Lower leg skin (tissue), 4 donors: ENCODE measurements at regions not wholly inside any gene's neighbourhood (a gene's known extent, or its start where the extent isn't known, plus 50 kb on each side); places are given as distances from the start of the nearest gene placed in this dataset.

Experiments
- DNase-seq, 2 donors: peaks; one replicate each; pipeline ENCODE4 v3.0.0-alpha.2; 2019; ENCODE audit warnings: low spot score in 2 of 2
- H3K4me3 ChIP-seq: fragments of 200-600 bp; sonication (generic); 2 replicates; pipeline ENCODE4 v1.5.1; 2017; ENCODE audit warnings: mild to moderate bottlenecking, low read depth; ENCODE audit not compliant: poor library complexity, severe bottlenecking
- POLR2A ChIP-seq, 2 donors: fragments of 450-650 bp; IDR thresholded peaks; one replicate each; pipeline ENCODE4 v1.6.1; 2016 to 2017; ENCODE audit warnings: antibody characterized with exemption in 2 of 2, mild to moderate bottlenecking in 1 of 2, moderate library complexity in 1 of 2
- WGBS, 2 donors: methylation state at CpG; one replicate each; pipeline ENCODE4 v1.1.5; 2018; 5-methylcytosine and 5-hydroxymethylcytosine counted together
- intact Hi-C: fragments of 100-400 bp; cut with DNase I; formaldehyde crosslinking; loops from one replicate; pipeline ENCODE4 v1.15.0; 2023; ENCODE audit warnings: low total_unique reads
- TF ChIP-seq, protein P1 (sequence below), 3 donors: fragments of 450-650 bp; IDR thresholded peaks; one replicate each; pipeline ENCODE4 v1.5.1; 2016; ENCODE audit warnings: antibody characterized with exemption in 3 of 3, mild to moderate bottlenecking in 3 of 3, moderate library complexity in 2 of 3

DNA sequence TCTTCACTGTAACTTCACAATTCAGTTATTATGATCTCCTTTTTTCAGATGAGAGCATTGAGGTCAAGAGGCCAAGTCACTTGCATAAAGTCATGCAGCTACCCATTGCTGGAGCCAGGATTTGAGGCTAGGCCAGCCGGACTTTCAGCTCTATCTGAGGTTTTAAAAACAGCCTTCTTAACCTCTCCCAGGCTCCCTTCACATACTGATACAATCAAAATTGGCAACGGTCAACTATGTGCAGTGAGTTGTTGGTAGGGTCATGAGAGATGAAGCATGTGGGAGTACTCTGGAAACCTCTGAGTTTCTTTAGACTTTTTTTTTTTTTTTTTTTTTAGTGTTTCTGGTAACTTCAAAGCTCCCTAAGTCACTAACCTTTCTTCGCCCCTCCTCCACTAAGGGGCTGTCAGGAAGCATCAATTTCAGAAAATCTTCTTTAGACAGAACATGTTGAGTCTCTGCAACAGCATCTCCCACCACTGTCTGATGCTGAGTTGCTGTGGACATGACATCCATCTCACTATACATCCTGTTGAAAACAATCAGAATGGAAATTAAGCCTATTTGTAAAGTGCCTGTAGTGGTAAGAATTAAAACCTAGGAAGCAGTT lies 201.8 kb downstream of the SIPA1L2 start:
- DNase-seq = no peak
- WGBS, 2 donors = 57 to 63% methylated on average over 3 of the region's 3 CpGs
- H3K4me3 ChIP-seq = no peak overlapping the region
- intact Hi-C loops = no loop called here
- TF ChIP-seq, protein P1, sequence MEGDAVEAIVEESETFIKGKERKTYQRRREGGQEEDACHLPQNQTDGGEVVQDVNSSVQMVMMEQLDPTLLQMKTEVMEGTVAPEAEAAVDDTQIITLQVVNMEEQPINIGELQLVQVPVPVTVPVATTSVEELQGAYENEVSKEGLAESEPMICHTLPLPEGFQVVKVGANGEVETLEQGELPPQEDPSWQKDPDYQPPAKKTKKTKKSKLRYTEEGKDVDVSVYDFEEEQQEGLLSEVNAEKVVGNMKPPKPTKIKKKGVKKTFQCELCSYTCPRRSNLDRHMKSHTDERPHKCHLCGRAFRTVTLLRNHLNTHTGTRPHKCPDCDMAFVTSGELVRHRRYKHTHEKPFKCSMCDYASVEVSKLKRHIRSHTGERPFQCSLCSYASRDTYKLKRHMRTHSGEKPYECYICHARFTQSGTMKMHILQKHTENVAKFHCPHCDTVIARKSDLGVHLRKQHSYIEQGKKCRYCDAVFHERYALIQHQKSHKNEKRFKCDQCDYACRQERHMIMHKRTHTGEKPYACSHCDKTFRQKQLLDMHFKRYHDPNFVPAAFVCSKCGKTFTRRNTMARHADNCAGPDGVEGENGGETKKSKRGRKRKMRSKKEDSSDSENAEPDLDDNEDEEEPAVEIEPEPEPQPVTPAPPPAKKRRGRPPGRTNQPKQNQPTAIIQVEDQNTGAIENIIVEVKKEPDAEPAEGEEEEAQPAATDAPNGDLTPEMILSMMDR (IDR thresholded peaks at IDR 0.05) = no peak
- no peak for TF ChIP-seq POLR2A (IDR thresholded peaks at IDR 0.05)

DNA sequence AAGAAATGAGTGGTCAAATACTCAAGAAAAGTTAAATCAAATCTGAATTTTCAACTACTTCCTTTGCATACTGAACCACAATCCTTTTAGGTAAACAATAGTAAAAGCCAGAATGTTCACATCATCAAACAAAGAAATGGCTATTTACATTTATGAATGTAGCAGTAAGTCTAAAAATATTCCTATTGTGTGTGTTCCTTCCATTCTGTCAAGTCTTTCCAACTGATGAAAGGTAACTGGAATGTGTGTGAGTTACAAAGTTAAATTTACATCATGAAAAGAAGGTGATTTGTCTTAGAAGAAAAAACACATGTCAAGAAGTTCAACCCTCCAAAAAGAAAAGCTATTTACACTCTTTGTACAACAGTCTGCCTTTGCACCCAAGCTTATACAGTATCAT lies 203.1 kb downstream of the SIPA1L2 start:
- H3K4me3 ChIP-seq = no peak overlapping the region
- intact Hi-C loops = no loop called here
- DNase-seq = no peak
- TF ChIP-seq POLR2A (IDR thresholded peaks at IDR 0.05) = no peak
- TF ChIP-seq, protein P1 (IDR thresholded peaks at IDR 0.05) = no peak

DNA sequence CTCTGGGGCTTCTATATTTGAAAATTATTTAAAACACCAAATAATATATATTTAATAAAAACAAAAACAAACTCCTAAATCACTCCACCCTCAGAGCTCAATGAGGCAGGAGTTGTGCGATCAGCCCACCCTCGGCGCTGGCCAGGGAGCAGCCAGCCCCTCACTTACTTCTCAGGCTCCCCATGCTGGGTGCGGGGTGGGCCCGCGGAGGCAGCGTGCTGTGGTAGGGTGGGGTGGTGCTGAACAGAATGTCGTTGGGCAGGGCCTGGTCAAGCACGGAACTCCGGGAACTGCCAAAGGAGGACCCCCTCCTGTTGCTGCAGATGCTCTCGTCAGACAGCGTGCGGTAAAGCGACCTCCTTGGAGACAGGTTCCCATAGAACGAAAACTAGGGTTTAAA lies 204.5 kb downstream of the SIPA1L2 start:
- TF ChIP-seq, protein P1 (IDR thresholded peaks at IDR 0.05) = no peak
- no peak for TF ChIP-seq POLR2A (IDR thresholded peaks at IDR 0.05)
- intact Hi-C loops = no loop called here
- no peak for DNase-seq
- no peak overlapping the region for H3K4me3 ChIP-seq
- 95 to 97% methylated on average over 15 of the region's 15 CpGs for WGBS, 2 donors

DNA sequence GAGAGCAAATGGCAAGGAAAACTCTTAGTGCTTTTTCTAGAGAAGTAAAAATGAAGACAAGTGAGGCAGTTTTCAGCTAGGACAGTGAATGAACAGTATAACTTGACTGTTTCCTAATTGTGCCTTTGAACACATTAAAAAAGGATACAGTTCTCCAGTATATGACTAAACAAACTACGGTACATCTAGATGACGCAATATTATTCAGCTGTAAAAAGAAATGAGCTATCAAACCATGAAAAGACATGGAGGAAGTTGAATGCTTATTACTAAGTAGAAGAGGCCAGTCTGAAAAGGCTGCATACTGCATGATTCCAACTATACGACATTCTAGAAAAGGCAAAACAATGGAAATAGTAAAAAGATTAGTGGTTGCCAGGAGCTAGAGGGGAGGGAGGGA lies 206.3 kb downstream of the SIPA1L2 start:
- DNase-seq = no peak
- TF ChIP-seq, protein P1 (IDR thresholded peaks at IDR 0.05) = no peak
- TF ChIP-seq POLR2A (IDR thresholded peaks at IDR 0.05) = no peak
- H3K4me3 ChIP-seq = no peak overlapping the region
- 60 to 75% methylated on average over 3 of the region's 3 CpGs for whole genome bisulfite sequencing, 2 donors
- intact Hi-C loops = no loop called here

DNA sequence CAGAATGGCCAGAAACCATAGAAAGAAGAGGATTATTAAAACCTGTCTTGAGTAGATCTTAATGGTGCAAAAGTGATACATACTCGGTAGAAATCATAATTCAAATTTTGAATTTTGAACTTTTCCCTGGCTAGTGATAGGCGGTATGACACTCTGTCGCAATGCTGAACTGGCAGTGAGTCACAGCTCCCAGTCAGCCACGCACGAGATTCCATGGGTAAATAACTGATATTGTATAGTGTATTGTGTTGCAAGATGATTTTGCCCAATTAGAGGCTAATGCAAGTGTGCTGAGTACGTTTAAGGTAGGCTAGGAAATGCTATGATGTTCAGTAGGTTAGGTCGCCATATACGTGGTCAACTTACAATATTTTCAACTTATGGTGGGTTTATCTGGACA lies 207.0 kb downstream of the SIPA1L2 start:
- WGBS, 2 donors = 85 to 93% methylated on average over 8 of the region's 8 CpGs

More for the DNA sequence above, 207.0 kb downstream of the SIPA1L2 start:
- intact Hi-C loops = no loop called here
- no peak for DNase-seq
- no peak for TF ChIP-seq POLR2A (IDR thresholded peaks at IDR 0.05)
- TF ChIP-seq, protein P1 (IDR thresholded peaks at IDR 0.05) = no peak
- no peak overlapping the region for H3K4me3 ChIP-seq
